Tibial nerve (tissue), 4 donors: ENCODE measurements at regions not wholly inside any gene's neighbourhood (a gene's known extent, or its start where the extent isn't known, plus 50 kb on each side); places are given as distances from the start of the nearest gene placed in this dataset.

Experiments
- DNase-seq, 2 donors: peaks; one replicate each; pipeline ENCODE4 v3.0.0-alpha.2; 2019; ENCODE audit warnings: low spot score in 2 of 2
- H3K27ac ChIP-seq, 4 donors: fragments of 200-600 bp; sonication (generic) in 3 of 4; one replicate each; pipeline ENCODE4 v1.5.1; 2017 to 2019; ENCODE audit warnings: mild to moderate bottlenecking in 1 of 4
- H3K27me3 ChIP-seq, 2 donors: fragments of 200-600 bp; sonication (generic) in 1 of 2; one replicate each; pipeline versions ENCODE4 v1.5.1 to v1.6.0; 2017 to 2019
- H3K36me3 ChIP-seq, 3 donors: fragments of 200-600 bp; sonication (generic); one replicate each; pipeline ENCODE4 v1.5.1; 2018 to 2019
- H3K4me1 ChIP-seq, 4 donors: fragments of 200-600 bp; sonication (generic) in 3 of 4; one replicate each; pipeline ENCODE4 v1.5.1; 2017 to 2019
- H3K4me3 ChIP-seq, 4 donors: fragments of 200-600 bp; sonication (generic) in 3 of 4; one replicate each; pipeline ENCODE4 v1.5.1; 2017 to 2019; ENCODE audit warnings: mild to moderate bottlenecking in 1 of 4, moderate library complexity in 1 of 4
- H3K9me3 ChIP-seq, 4 donors: fragments of 200-600 bp; sonication (generic) in 3 of 4; one replicate each; pipeline ENCODE4 v1.5.1; 2017 to 2019
- CTCF ChIP-seq, 5 experiments: fragments of 200-600 bp in 3 of 5; fragments of 450-650 bp in 2 of 5; sonication (generic) in 3 of 5; IDR thresholded peaks; one replicate each; pipeline ENCODE4 v1.5.1; 2016 to 2019; ENCODE audit warnings: antibody characterized with exemption in 5 of 5, mild to moderate bottlenecking in 3 of 5, moderate library complexity in 2 of 5
- EP300 ChIP-seq, 2 donors: sonication (generic); formaldehyde crosslinking; IDR thresholded peaks; one replicate each; pipeline ENCODE4 v1.6.1; 2017; ENCODE audit warnings: antibody characterized with exemption in 2 of 2, mild to moderate bottlenecking in 1 of 2
- POLR2A ChIP-seq, 2 donors: fragments of 450-650 bp; IDR thresholded peaks; one replicate each; pipeline ENCODE4 v1.6.1; 2017; ENCODE audit warnings: antibody characterized with exemption in 2 of 2, mild to moderate bottlenecking in 2 of 2, moderate library complexity in 2 of 2
- WGBS, 2 donors: methylation state at CpG; one replicate each; pipeline ENCODE4 v1.1.5; 2018; 5-methylcytosine and 5-hydroxymethylcytosine counted together

GRCh38 chr9:108664309-108665255 is 191.2 kb downstream of the ACTL7B start:
- peaks cover 0 to 13% (median 1%) of the 10 kb centered on the region in 4 donors for H3K9me3 ChIP-seq
- H3K27ac ChIP-seq, result no peak overlapping the region
- no peaks in the 10 kb centered on the region for H3K27me3 ChIP-seq
- TF ChIP-seq EP300 (IDR thresholded peaks at IDR 0.05) (no peak), POLR2A (IDR thresholded peaks at IDR 0.05) (no peak), CTCF (IDR thresholded peaks at IDR 0.05) (no peak)
- H3K4me1 ChIP-seq, result no peaks in the 10 kb centered on the region
- WGBS, 2 donors, result 65 to 74% methylated on average over 5 of the region's 5 CpGs
- no peaks in the 10 kb centered on the region for H3K36me3 ChIP-seq
- no peak for DNase-seq
- H3K4me3 ChIP-seq, result no peak overlapping the region

- no peak for DNase-seq
- Histone ChIP-seq H3K27ac (no peak overlapping the region), H3K27me3 (no peaks in the 10 kb centered on the region), H3K9me3 (peaks cover 0 to 25% (median 4%) of the 10 kb centered on the region in 4 donors), H3K4me1 (no peaks in the 10 kb centered on the region), H3K36me3 (no peaks in the 10 kb centered on the region), H3K4me3 (no peak overlapping the region)
- TF ChIP-seq POLR2A (IDR thresholded peaks at IDR 0.05) (no peak), CTCF (IDR thresholded peaks at IDR 0.05) (no peak), EP300 (IDR thresholded peaks at IDR 0.05) (no peak)
- WGBS, 2 donors, result 49 to 52% methylated on average over 2 of the region's 2 CpGs
These were observed 192.4 kb downstream of the ACTL7B start for GRCh38 chr9:108663422-108663821.

- Histone ChIP-seq H3K27me3 (no peaks in the 10 kb centered on the region), H3K36me3 (no peaks in the 10 kb centered on the region), H3K27ac (no peak overlapping the region), H3K4me1 (no peaks in the 10 kb centered on the region), H3K4me3 (no peak overlapping the region), H3K9me3 (peaks cover 0 to 28% (median 4%) of the 10 kb centered on the region in 4 donors)
- DNase-seq, result no peak
- WGBS, 2 donors, result 87 to 94% methylated on average over 4 of the region's 4 CpGs
- TF ChIP-seq POLR2A (IDR thresholded peaks at IDR 0.05), result no peak
- TF ChIP-seq EP300 (IDR thresholded peaks at IDR 0.05), result no peak
- TF ChIP-seq CTCF (IDR thresholded peaks at IDR 0.05), result no peak
These were observed 192.8 kb downstream of the ACTL7B start for GRCh38 chr9:108662956-108663355.

GRCh38 chr9:108662091-108662875 is 193.5 kb downstream of the ACTL7B start:
- no peak for TF ChIP-seq EP300 (IDR thresholded peaks at IDR 0.05)
- no peak for TF ChIP-seq CTCF (IDR thresholded peaks at IDR 0.05)
- no peak for TF ChIP-seq POLR2A (IDR thresholded peaks at IDR 0.05)
- Histone ChIP-seq H3K9me3 (peaks cover 0 to 28% (median 4%) of the 10 kb centered on the region in 4 donors), H3K4me1 (no peaks in the 10 kb centered on the region), H3K27ac (no peak overlapping the region), H3K36me3 (no peaks in the 10 kb centered on the region), H3K4me3 (no peak overlapping the region), H3K27me3 (no peaks in the 10 kb centered on the region)
- no peak for DNase-seq
- WGBS, 2 donors, result 74 to 81% methylated on average over 6 of the region's 6 CpGs

- 58 to 67% methylated on average over 5 of the region's 5 CpGs for WGBS, 2 donors
These were observed 199.2 kb downstream of the ACTL7B start for GRCh38 chr9:108656566-108656965.

More at GRCh38 chr9:108656566-108656965, 199.2 kb downstream of the ACTL7B start:
- DNase-seq, result no peak
- H3K27ac ChIP-seq, result no peak overlapping the region
- no peaks in the 10 kb centered on the region for H3K4me1 ChIP-seq
- no peaks in the 10 kb centered on the region for H3K27me3 ChIP-seq
- TF ChIP-seq CTCF (IDR thresholded peaks at IDR 0.05) (no peak), POLR2A (IDR thresholded peaks at IDR 0.05) (no peak), EP300 (IDR thresholded peaks at IDR 0.05) (no peak)
- no peaks in the 10 kb centered on the region for H3K36me3 ChIP-seq
- H3K4me3 ChIP-seq, result no peak overlapping the region
- H3K9me3 ChIP-seq, result peaks cover 0 to 28% (median 4%) of the 10 kb centered on the region in 4 donors
